Neutrophil (primary cell): ENCODE measurements at regions not wholly inside any gene's neighbourhood (a gene's known extent, or its start where the extent isn't known, plus 50 kb on each side); places are given as distances from the start of the nearest gene placed in this dataset.

Experiments used
- H3K27ac ChIP-seq: fragments of 200-600 bp; sonication (generic); 2 replicates; pipeline ENCODE4 v1.5.1; 2016; ENCODE audit warnings: mild to moderate bottlenecking, moderate library complexity
- H3K27me3 ChIP-seq: fragments of 200-600 bp; sonication (generic); 2 replicates; pipeline ENCODE4 v1.6.0; 2016; ENCODE audit warnings: mild to moderate bottlenecking
- H3K36me3 ChIP-seq: fragments of 200-600 bp; sonication (generic); 2 replicates; pipeline ENCODE4 v1.5.1; 2017
- H3K4me1 ChIP-seq, 2 experiments: fragments of 200-600 bp in 1 of 2; sonication (generic) in 1 of 2; 1 replicate in 1 of 2; 2 replicates in 1 of 2; pipeline versions ENCODE4 v1.5.1 to v1.6.1; 2013 to 2016; ENCODE audit warnings: low read depth in 1 of 2, low read length in 1 of 2, mild to moderate bottlenecking in 1 of 2, moderate library complexity in 1 of 2; ENCODE audit not compliant: control insufficient read depth in 1 of 2, insufficient read depth in 1 of 2
- H3K4me3 ChIP-seq, 2 experiments: fragments of 200-600 bp in 1 of 2; sonication (generic) in 1 of 2; 1 replicate in 1 of 2; 2 replicates in 1 of 2; pipeline ENCODE4 v1.5.1; 2013 to 2016; ENCODE audit warnings: low read depth in 1 of 2, low read length in 1 of 2, mild to moderate bottlenecking in 1 of 2, moderate library complexity in 1 of 2
- H3K9me3 ChIP-seq: fragments of 200-600 bp; sonication (generic); 2 replicates; pipeline ENCODE4 v1.5.1; 2016
- CTCF ChIP-seq: fragments of 200-600 bp; sonication (generic); IDR thresholded peaks from 2 replicates; pipeline ENCODE4 v1.5.1; 2016; ENCODE audit warnings: antibody characterized with exemption

GRCh38 chr6:92044312-92044711 is 1375.0 kb downstream of the EPHA7 start:
- no peak overlapping the region for H3K4me3 ChIP-seq
- no peak for TF ChIP-seq CTCF
- H3K27me3 ChIP-seq = no peaks in the 10 kb centered on the region
- H3K9me3 ChIP-seq = no peaks in the 10 kb centered on the region
- no peak overlapping the region for H3K27ac ChIP-seq
- no peaks in the 10 kb centered on the region for H3K36me3 ChIP-seq
- no peaks in the 10 kb centered on the region for H3K4me1 ChIP-seq

- no peaks in the 10 kb centered on the region for H3K9me3 ChIP-seq
- no peak overlapping the region for H3K4me3 ChIP-seq
- H3K27me3 ChIP-seq = no peaks in the 10 kb centered on the region
- no peaks in the 10 kb centered on the region for H3K4me1 ChIP-seq
- no peak overlapping the region for H3K27ac ChIP-seq
- TF ChIP-seq CTCF = no peak
- H3K36me3 ChIP-seq = no peaks in the 10 kb centered on the region
Observed at GRCh38 chr6:92043777-92044176, 1375.6 kb downstream of the EPHA7 start.

- H3K9me3 ChIP-seq = no peaks in the 10 kb centered on the region
- H3K36me3 ChIP-seq = no peaks in the 10 kb centered on the region
- H3K4me3 ChIP-seq = no peak overlapping the region
- no peak overlapping the region for H3K27ac ChIP-seq
- H3K27me3 ChIP-seq = no peaks in the 10 kb centered on the region
- TF ChIP-seq CTCF = no peak
- H3K4me1 ChIP-seq = no peaks in the 10 kb centered on the region
Observed at GRCh38 chr6:92026878-92027277, 1392.5 kb downstream of the EPHA7 start.

- no peaks in the 10 kb centered on the region for H3K9me3 ChIP-seq
- no peaks in the 10 kb centered on the region for H3K27me3 ChIP-seq
- H3K36me3 ChIP-seq = no peaks in the 10 kb centered on the region
- H3K27ac ChIP-seq = no peak overlapping the region
- H3K4me1 ChIP-seq = no peaks in the 10 kb centered on the region
- H3K4me3 ChIP-seq = no peak overlapping the region
- no peak for TF ChIP-seq CTCF
Observed at GRCh38 chr6:92024881-92025280, 1394.5 kb downstream of the EPHA7 start.

- no peak for TF ChIP-seq CTCF
- no peaks in the 10 kb centered on the region for H3K9me3 ChIP-seq
Observed at GRCh38 chr6:92024110-92024509, 1395.2 kb downstream of the EPHA7 start.

GRCh38 chr6:92023410-92023966 is 1395.9 kb downstream of the EPHA7 start:
- Histone ChIP-seq H3K4me3 (no peak overlapping the region), H3K36me3 (no peaks in the 10 kb centered on the region), H3K27ac (no peak overlapping the region), H3K27me3 (no peaks in the 10 kb centered on the region), H3K9me3 (no peaks in the 10 kb centered on the region), H3K4me1 (no peaks in the 10 kb centered on the region)
- no peak for TF ChIP-seq CTCF

More at GRCh38 chr6:92024110-92024509, 1395.2 kb downstream of the EPHA7 start:
- Histone ChIP-seq H3K4me1 (no peaks in the 10 kb centered on the region), H3K27me3 (no peaks in the 10 kb centered on the region), H3K4me3 (no peak overlapping the region), H3K27ac (no peak overlapping the region), H3K36me3 (no peaks in the 10 kb centered on the region)
